ENCODE measurements at regions not wholly inside any gene's neighbourhood (a gene's known extent, or its start where the extent isn't known, plus 50 kb on each side); places are given as distances from the start of the nearest gene placed in this dataset.

DNA sequence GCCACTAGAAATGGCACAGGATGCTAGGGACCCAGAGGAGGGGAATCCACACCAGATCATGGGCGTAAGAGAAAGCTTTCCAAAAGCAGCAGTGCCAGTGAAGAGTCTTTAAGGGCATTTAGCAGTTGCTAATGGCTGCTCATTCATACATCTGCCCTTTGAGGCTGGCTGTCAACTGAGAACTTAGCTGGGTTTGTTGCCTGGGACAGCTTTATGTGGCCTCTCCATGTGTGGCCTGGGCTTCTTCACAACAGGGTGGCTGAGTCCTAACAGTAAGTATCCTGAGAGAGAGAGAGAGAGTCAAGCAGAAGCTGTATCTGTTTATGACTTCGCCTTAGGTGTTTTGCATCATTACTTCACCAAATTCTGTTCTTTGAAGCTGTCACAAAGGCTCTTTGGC lies 286.1 kb upstream of the KCNJ16 start:
- TF ChIP-seq CTCF (IDR thresholded peaks at IDR 0.05) (no peak), POLR2A (IDR thresholded peaks at IDR 0.05) (no peak)

All from ovary (tissue), 3 donors.